ENCODE measurements at regions not wholly inside any gene's neighbourhood (a gene's known extent, or its start where the extent isn't known, plus 50 kb on each side); places are given as distances from the start of the nearest gene placed in this dataset.

DNA sequence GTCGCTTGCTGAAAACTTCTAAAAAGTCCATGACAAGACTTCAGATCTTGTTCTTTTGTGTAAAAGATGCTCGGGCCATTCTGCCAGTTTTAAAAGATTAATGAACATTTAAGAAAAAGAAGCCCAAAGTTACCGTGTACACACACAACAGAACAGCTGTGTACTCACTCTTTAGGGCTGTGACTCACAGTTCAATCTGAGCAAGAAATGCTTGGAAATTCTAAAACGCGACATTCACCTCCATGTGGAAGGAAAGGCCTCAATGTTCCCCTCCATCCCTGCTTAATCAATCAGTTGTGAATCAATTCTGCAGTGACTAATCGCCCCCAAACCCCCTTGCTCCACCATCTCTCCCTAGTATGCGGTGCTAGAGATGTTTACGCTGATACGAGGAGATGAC, 609.9 kb upstream of the SALL1 start:
- DNase-seq, result no peak

DNA sequence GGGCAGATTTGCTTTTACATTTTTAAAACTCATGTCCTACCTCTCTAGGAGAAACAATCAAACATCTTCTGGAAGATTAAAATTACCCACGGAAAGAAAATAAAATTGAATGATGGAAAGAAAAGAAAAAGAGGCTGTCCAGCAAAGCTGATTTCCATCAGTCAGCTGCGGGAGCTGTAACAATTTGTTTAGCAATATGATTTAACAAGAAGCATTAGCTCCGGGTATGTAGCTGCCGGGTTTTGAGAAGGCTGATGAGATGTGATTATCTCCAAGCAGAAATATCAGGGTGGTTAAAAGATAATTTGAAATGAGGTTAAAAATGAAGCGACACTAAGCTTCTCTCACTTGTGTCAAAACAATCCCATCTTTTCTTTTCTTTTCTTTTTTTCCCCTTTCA, 608.9 kb upstream of the SALL1 start:
- DNase-seq, result no peak

DNA sequence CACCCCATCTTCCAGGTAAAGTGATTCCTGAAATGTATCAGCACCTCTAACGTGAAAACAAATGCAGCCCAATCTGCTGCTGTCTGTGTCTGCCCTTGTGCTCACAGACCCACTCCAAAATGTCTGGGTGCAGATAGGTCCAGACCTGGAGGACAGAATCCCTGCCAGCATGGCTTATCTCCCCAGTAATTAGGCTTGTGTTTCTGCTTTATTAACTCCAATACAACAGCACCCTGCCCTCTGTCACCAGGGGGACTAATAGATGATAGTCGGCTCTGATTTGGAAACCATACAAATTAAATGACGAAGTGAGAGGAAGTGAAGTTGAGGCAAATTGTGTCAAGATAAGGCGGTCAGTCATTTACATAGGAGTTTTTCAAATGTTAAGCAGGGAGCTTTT, 608.3 kb upstream of the SALL1 start:
- no peak for DNase-seq

DNA sequence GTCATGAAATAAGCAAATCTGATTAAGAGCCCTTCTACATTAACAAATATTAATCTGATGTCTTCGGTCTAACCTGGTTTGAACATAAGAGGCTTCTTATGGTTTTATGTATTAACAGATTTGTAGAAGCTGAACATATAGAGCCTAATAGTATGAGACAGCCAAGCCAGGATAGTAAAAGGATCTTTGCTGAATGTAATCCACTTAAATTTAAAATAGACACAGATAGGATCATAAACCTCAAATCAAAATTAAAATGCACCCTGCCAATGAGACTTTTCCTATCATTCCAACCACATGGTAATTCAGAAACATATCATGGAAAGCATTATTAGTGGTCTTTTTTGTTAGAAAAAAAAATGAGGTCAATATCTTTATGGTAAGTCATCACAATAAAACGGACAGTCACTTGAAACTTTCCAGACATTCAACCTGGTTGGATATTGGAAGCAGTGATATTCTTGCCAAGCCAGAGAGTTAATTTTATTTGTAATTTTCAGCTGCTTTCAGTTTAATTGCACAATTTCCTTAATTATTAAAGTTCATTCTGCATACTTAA, 606.9 kb upstream of the SALL1 start:
- DNase-seq, result no peak

DNA sequence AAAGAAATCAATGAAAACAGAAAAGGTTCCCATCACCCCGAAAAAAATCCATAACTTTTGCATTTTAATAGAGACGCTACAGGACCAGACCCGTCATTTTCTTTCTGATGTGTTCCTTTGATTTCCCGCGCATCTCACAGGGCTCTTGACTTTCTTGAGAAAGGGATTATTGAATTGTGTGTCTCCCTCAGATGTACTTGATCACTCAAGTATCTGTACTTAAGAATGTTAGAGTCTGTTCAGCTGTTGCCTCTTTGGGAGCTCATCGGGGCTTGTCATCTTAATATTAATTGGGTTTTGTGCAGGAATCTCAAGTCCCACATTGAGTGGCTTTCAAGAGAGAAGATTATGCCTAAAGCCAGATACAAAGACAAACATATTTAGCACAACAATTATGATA, 606.4 kb upstream of the SALL1 start:
- DNase-seq, result no peak

DNA sequence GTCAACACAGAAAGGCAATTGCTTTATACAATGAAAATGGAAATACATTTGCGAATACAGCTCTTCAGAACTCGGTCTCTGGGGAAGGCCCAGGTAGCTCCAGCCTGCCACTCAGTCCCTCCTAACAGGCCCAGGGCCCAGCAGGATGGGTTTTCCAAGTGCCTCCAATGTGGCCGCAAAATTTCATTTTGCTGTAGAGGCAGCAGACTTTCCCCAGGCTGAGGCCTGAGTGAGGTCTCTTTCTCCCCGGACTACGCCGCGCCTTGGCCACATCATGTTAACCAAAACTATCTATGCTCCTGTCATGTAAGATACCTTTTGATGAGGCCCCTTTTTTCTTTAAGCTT, 606.0 kb upstream of the SALL1 start:
- DNase-seq, result no peak

DNA sequence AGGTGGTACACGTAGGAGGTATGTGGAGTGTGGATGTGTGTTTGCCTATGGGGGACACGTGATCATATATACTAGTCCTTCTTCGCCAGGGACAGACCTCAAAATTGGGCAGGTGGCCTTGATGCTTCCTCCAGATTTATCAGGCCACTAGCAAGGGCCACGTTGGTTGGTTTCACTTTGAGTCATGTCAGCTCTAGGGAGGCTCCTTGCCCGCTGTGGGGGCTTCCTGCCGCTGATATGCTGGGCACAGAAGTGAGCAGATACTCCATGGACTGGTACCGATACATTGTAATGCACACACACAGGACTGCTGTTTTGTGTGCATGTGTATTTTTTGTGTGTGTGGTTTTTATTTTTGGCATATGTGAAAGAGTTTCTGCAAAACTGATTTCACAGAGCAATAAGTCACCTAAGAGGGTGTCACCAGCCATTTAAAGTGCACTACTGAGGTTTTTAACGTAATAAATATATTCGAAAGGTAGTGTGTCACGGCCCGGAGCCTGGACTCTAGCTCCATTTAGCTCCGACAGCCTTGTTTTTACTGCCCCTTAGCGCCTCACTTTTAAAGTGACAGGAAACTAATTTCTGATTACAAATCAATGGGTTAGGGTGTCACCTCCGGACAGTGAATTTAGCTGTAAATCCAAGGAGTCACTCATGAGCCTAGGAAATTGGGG, 605.5 kb upstream of the SALL1 start:
- DNase-seq, result no peak

DNA sequence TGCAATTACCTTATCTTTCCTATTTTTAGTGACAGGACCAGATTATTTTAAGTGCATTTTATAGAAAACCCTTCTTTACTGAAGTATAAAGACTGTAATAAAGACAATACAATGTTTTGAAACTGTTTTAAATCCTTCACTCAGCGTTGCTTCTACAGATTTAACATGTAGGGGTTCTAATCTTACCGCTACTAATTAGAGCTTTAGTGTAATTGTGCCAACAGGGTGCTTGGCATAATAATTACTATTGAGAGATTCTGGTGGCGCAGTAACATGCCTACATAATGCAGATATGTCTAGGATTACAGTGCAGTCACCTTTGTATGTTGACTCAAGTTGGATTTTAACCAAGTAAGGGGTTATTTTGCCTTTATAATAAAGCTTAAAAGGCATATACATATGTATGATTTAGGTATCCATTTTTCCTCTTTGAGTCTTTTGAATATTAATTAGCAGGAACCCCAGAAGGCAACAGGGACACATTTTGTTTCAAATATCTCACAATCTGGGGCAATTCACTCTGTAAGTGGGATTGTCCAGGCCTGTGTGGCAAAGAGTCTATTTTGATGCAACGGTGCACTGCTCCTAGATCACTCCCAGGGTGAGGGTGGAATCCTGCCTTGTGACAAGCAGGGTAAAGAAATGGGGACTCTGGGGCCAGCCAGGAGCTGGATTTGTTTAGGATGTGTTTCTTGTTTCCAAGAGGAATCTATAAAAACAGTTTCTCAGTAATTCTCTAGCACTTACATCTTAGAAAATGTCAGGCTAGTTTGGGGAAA, 604.7 kb upstream of the SALL1 start:
- no peak for DNase-seq

DNA sequence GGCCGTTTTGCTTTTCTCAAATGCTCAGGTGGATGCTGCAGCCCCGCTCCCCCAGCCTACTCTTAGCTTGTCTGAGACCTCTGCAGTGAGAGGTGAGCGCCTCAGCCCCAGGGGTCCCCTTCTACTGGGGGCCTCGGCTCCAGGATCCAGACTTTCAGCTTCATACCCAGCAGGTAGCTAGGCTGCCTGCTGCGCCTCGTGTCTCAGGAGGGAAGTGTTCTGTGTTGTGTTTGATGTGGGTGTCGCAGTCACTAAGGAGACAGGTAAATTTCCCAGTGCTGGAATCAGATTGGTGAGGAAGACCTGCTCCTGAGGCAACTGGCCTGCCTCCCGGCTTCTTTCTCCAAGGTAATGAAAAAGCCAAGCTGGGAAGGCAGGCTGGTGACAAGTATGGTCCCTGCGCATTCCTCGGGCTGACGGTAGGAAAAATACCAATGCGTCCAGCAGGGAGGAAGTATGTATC, 604.0 kb upstream of the SALL1 start:
- no peak for DNase-seq

DNA sequence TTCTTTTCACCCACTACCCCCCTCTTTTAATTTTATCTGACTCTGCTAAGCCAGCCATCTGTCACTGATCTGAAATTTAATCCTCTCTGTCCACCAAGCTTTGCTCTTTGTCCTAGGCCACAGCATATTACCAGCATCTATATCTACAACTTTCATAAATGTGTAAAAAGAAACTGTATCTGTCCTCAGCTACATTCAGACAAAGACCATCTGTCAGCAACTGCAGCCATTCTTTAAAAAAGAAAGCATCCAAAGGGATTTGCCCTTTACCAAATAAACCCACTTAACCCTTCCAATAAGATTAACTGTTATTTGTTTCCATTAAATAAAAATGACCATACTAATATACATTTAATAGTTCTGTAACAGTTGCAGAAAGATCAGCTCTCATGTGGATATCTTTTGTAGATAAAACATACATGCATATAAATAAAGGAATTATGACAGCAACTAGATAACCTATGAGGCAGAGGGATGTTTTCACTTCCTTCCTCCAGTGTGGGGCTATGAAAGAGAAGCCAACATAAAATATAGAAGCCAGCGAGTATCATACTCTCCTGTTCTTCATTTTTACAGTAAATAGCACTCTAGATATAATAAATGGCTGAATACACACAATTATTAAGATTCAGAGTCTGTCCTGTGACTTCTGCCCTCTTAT, 602.5 kb upstream of the SALL1 start:
- DNase-seq, result no peak

DNA sequence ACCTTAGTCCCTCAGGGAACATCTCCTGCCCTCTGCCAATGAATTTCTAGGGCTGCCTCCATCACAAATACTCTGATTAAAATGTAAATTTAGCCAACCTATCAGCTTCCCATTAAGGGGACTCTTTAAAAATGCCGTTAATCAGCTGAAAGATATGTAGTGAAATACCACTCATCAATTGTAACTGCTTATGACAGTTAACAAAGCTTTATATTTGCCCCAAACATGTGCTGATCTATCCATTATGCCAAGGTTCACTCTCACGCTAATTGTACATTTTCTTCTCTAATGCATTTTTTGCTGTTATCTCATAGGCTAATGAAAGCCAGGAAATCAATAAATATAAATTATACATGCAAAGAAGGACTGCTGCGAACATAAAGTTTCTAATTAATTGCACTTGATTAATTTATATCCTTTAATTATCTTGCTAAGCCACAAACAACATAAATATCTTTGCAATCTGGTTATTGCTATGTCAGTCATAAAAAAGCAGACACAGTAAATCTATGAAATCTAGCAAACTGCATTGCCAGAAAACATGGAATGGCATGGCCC, 601.4 kb upstream of the SALL1 start:
- DNase-seq, result no peak

DNA sequence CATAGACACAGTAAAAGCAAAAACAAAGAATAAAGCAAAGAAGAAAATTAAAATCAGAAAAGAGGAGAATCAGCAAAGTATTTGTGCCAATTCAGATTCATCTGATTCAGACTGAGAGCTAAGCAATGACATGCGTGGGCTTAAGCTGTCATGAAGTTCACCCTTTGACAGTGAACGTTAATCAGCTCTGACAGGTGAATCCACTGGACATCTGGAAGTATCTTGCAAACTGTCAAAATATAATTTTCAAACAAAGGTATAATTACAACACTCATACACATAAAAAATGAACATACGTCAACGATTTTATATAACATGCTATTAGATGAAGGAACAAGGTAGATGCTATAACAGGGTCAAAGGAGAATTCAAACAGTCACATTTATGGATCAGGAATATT, 596.3 kb upstream of the SALL1 start:
- no peak for DNase-seq

DNA sequence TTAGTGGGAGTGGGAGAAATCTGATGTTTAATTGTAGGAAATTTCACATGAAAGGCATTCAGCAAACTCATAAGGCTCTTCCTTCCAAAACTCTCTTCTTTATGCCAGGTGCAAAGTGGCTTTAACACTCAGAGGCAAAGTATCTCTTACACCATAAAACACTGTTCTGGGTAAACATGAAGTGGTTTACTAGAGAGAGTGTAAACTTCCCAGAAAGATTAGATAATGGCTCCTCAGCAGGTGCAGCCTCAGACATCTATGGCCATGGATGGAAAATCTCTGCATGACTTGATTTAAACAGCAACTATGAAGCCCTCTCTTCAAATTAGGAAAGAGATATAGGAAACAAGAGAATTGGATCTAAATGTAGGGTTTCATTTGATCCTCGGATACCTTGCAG, 583.1 kb upstream of the SALL1 start:
- DNase-seq, result no peak

DNA sequence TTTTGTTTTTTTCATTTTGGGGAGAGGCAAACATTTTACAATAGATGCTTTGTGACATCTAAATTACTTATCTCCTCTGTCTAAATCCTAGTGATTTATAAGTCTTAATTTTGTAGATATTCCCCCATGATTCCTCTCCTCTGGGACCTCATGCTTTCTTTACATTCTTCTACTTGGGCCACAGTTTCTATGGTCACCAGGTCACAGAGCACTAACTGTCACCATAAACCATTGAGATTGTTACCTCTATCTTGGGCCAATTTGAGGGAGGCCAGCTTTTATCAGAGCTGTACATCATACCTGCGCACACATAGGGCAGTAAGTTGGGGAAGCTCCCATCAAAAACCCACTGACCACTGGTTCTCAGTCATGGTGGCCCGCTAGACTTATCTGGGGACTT, 582.1 kb upstream of the SALL1 start:
- no peak for DNase-seq

DNA sequence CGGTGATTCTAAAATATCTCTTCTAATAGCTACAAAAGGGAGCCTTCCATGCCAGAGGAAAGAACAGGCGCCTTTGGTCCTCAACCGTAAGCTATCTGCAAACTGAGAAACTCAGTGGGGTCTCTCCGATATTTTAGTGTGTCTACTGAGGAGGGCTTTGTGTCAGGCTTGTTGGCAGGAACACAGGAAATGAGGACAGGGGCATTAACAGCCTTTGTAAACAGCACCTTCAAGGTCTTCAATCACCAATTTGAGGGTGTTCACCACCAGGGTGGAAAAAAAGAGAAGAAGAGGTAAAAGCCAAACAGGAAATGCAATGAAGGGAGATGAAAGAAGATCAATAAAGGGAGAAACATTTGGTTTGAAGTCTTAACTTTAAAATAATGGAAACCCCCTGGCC, 580.1 kb upstream of the SALL1 start:
- no peak for DNase-seq

DNA sequence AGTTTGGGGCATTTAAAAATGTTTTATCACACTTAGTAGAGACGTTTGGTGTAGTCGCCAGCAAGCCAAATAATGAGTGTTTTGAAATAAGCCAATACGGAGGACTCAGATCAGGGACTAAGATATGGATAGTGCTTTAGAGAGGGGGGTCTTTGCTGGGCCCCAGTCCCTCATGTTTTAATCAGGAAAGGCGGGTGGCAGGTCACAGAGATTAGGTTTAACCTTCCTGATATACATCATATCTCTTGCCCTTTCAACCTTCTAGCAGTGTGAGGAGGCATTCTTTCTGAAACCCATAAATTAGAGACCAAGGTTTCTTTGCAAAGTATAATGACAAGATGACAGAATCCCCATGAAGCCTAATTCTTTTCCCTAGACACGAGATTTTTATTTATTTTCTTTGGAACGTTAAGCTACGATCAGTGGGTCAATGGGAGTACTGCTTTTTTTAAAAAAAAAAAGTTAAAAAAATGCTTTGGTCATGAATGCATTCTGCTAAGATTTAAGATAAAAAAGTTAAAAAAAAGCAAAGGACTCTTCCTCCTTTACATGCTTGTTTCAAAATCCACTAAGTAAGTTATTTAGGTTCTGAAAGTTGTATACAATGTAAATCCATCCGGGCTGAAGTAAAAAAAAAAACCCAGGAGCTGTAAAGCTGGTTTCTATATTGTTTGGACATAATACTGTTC, 572.1 kb upstream of the SALL1 start:
- DNase-seq, result no peak

DNA sequence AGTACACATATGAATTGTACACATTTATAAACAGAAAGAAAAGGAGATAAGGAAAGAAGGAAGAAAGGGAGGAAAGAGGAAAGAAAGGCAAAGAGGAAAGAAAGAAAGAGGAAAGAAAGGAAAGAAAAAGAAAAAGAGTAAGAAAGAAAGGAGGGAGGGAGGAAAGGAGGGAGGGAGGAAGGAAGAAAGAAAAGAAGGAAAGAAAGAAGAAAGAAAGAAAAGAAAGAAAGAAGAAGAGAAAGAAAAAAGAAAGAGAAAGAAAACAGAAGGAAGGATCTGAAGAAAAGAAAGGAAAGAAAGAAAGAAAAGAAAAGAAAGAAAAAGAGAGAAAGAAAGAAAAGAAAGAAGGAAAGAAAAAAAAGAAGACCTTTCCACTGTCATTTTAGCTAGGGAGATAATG, 571.4 kb upstream of the SALL1 start:
- DNase-seq, result no peak

DNA sequence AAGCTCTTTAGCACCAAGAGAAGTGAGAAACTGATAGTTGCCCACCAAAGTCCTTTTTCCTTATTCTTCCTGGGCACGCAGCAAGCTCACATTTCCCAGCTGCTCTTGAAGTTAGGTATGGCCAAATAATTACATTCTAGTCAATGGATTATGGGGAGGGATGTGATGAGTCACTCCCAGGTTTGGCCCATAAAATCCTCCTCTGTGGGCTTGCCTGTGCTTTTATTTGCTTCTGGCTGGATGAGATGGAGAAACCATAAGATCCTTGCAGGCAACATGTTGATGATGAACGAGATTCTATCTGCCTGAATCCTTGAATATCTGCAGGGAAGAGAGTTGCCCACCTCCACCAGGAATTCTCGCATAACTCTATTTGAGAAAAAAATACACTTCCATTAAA, 568.3 kb upstream of the SALL1 start:
- no peak for DNase-seq

DNA sequence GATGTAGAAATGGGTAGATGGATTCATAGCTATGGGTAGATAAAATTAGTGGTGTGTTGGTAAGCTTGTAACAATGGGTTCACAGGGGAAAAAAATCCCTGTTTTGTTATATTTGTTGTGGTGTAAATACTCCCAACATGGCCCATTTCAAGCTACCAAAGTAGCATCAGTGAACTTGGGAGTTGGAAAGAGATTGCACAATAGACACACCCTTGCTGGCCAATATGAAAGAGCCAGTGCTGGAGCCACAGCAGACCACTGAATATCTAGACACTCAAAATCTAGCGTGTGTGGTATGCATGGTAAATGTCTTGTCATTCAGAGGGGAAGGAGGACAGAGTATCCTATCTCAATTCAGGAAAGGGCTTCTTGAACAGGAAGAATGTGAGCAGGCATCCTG, 565.1 kb upstream of the SALL1 start:
- DNase-seq, result no peak

DNA sequence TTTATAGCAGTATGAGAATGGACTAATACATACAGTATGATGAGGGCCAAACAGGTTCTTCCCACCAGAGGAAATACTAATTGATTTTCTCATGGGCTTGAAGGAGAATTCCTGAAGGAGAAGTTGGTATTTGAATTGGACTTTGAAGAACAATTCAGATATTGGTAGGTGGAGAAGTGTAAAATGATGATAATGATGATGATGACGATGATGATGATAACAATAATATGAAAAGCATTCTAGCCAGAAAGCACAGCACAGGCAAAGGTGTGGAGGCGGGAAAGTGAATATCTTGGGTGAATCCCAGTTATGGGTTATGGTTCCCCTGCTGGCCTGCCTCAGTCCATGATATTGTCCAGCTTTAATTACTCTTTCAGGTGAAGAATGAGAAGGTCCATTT, 562.4 kb upstream of the SALL1 start:
- no peak for DNase-seq

DNA sequence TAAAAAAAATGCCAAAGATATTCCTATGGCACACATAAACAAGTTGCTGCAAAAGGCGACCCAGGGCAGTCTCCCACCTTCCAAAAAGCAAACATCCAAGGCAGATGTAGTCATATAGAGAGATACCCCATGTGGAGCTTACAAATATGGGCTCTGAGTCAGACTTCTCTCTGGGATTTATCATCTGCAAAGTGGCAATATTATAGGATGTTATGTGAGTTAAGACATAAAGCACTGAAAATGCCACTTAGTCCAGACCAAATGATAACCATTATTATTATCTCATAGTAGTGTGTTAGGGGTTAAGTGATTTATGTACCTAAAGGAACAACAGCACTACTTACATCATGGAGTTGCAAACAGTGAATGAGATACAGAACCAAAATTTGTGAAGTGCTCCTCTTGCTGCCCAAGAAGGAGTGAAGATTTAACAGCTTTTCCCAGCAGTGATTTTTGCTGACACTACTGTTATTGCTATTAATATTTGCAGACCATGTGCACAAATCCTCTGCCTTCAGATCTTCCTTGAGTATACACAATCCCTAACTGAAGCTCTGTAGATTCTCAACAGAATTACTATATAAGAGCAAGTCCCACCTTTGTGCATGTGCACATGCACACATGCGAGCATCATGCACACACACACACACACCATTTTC, 560.0 kb upstream of the SALL1 start:
- DNase-seq, result no peak

DNA sequence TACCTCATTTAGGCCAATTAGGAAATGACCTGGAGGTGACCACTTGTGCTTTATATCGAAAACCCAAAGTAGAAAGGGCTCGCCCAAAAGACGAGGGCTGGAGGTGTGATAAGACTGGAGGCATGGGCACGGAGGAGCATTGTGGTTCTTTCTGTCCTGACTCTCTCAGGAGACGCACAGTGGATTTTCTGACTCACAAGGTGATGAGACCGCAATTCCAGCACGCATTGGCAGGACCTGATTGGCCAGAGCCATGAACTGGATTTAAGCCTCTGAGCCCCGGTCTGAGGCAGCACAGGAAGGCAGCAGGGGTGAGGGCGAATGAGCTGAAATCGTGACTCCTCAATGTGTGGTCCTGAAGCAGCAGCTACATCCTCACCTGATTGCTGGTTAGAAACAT, 559.1 kb upstream of the SALL1 start:
- no peak for DNase-seq

DNA sequence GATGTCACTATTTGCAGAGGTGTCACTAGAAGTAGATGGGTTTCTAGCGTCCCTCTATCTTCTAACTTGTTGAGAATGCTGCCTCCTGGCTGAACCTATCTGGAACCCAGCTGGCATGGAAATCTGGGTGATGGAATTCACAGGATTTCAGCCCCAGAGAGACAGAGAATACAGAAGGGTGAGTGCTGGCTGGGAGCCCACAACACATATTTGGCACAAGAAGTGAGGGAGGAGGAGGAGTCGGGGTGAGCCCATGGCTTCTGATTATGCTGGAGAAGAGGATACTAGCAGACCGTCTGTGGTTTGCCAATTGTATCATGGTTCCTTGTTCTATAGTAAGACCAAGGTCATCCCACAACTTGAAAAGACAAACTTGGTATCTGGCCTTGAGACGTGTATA, 557.8 kb upstream of the SALL1 start:
- no peak for DNase-seq
